ENCODE measurements at regions not wholly inside any gene's neighbourhood (a gene's known extent, or its start where the extent isn't known, plus 50 kb on each side); places are given as distances from the start of the nearest gene placed in this dataset.
"Not testable (repeated sequence)": the region's sequence is repeated elsewhere in the genome, so short reads cannot be mapped to it uniquely, and the experiment has no call there.

DNA sequence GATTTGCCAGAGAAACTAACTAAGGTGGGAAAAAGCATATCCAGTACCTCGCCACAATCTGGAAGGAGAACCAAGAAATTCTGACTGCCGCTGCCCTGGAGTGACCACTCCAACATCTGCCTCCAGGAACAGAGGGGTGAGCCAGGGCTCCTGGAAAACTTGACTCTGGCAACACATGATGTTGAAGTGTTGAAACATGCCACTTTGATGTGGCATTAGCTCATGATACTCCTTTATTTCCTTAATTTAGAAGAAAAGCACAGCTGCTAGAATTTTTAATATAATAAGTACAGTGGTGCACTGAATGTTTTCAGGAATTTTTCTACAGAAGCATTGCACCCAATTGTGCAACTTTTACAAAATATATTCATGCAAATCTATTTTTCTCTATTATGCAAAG, 109.9 kb upstream of the BCL6 start:
- no peak for DNase-seq

DNA sequence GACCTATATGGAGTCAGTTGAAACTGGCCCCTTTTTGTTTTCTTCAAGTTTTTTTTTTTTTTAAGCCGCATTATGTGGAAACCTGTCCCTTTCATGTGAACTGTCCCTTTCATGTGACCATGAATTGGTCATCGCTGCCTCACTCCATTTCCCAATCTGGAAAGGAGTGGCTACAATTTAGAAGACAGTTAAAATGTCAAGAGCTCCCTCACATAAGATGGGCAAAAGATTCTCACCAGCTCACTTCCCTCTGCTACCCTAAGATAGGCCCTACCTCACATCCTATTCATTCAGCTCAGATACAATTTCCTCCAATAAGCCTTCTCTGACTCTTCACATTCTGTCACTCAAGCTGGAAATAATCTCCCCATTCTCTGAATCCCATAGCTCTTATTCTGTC, 111.3 kb upstream of the BCL6 start:
- DNase-seq, result peak; percentile 25

DNA sequence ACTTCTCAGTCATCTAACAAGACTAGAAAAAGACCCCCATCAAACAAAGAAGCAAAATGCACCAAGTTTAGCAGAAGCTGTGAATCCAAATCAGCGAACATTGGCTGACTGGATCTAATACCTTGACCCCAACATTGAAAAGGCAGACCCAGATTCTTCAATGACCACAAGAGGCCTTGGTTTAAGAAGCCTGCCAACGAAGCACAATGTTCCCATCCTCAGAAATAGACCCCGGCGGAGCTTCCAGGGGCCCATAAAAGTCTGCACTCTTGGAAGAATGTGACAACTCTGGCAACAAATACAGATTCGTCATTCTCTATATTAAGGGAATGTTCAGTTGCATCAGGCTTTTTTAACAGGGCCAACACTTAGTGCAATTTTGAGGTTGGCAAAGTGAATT, 112.8 kb upstream of the BCL6 start:
- no peak for DNase-seq

DNA sequence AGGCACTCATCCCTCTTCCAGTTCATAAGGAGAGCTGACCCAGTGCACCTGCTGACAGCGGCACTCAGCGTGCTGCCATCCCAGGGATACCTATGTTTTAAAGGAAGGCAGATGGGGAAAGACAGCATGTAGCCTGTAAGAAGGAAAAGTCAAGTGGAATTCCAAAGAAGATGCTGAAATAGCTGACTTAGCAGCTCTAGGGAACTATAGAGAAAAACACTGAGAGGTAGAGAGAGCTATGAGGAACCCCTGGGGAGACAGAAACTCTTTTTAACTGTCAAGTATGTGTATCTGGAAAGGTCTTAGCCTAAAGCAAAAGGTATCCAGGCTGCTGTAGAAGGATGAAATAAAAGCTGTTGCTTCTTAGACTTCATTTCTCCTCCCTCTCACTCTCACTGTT, 113.4 kb upstream of the BCL6 start:
- no peak for DNase-seq

DNA sequence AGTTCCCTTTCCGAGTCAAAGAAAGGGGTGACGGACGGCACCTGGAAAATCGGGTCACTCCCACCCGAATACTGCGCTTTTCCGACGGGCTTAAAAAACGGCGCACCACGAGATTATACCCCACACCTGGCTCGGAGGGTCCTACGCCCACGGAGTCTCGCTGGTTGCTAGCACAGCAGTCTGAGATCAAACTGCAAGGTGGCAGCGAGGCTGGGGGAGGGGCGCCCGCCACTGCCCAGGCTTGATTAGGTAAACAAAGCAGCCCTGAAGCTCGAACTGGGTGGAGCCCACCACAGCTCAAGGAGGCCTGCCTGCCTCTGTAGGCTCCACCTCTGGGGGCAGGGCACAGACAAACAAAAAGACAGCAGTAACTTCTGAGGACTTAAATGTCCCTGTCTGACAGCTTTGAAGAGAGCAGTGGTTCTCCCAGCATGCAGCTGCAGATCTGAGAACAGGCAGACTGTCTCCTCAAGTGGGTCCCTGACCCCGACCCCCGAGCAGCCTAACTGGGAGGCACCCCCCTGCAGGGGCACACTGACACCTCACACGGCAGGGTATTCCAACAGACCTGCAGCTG, 117.5 kb upstream of the BCL6 start:
- DNase-seq, result not testable (repeated sequence)

DNA sequence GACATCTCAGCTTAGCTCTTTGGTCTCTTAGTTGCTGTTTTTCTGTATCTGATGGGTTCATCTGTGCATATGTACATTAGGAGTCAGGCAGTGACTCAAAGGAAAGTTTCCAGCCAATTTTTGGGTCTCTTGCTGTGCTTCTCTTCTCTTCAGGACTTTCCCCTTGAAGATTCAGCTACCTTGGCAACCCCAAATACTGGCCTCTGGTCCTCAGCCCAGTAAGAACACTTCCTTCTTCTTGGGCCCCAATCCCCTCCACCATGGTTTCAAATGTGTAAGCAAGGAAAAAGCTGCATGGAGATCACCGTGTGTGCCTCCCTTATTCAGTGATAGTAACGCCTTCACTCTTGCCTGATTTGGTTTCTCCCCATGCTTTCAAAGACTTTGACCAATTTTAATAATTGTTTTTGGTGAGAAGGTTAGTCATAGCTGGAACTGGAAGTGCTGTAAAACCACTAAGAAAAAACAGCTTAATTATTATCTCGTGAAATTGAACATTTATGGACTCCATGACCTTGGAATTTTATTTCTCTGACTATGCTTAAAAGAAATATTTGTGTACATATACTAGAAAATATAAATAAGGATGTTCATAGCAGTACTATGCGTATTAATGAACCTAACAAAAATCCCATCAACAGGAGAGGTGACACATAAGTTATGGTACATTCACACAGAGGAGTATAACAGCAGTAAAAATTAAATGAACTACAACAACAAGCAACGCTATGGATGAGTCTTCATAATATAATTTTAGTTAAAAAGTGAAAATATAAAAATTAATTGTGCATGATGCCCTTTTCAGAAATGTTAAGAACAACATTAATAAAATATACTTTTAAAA, 125.3 kb upstream of the BCL6 start:
- DNase-seq, result no peak

DNA sequence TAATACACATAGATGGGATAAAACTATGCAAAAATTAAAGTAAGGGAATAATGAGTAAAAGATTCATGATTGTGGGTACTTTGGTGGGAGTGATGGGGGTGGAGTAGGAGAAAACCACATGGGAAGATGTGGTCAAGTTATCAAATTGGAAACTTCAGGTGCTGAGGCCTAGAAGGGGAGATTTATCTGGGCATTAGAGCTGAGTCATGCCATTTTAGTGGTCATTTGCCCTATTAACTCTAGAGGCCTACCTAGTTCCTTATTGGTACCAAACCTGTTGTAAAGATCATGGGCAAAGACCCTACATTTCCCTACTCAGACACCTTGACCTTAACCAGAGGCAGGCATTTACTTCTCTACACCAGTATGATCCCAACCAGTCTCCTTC, 125.9 kb upstream of the BCL6 start:
- no peak for DNase-seq

DNA sequence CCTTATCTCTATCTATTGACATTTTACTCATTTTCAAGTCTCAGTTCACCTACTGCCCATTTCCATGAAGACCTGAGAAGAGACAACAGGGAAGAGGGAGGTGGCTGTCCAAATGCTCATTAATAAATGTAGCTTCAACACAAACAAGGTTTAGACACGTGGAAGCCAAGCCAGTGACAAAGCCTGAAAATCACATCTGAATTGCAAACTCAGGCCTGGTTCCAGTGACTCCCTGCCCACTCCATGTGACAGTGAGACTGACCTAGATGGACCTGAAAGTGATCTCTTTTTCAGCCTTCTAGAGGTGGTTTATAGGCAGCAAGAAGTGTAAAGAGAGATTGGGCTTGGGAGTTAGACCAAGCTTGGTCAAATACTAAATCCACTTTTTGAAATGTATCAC, 126.6 kb upstream of the BCL6 start:
- no peak for DNase-seq

DNA sequence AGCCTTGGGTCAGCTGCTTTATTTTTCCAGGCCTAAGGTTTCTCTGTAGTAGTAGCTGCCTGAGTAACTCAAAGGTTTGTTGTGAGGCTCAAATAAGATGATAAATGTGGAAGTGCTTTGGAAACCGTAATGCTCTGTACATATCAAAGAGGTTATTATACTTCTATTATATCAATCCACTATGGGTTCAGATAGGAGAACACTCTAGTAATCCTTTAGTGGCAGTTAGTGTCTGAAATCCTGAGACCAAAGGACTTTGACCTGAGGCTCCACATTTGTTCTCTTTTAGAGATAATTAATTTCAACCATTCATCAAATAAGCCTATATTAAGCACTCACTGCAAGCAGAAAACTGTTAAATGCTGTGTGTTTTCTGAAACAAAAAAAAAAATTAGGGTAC, 128.6 kb upstream of the BCL6 start:
- DNase-seq, result no peak

DNA sequence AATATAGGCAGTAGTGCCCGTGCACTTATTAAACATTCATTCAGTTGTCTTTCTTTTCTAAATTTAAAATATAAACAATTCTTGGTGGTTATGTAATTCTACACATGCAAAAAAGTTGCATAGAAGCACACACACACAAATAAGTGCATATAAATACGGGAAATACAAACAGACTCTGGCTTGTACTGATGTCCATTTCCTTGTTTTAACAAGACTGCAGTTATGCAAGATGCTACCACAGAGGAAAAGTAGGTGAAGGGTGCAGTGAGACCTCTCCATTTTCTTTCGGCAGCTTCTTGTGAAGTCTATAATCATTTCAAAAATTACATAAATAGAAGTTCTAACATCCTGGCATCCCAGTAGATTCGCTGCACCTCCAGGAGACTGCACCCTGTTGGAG, 130.6 kb upstream of the BCL6 start:
- no peak for DNase-seq

DNA sequence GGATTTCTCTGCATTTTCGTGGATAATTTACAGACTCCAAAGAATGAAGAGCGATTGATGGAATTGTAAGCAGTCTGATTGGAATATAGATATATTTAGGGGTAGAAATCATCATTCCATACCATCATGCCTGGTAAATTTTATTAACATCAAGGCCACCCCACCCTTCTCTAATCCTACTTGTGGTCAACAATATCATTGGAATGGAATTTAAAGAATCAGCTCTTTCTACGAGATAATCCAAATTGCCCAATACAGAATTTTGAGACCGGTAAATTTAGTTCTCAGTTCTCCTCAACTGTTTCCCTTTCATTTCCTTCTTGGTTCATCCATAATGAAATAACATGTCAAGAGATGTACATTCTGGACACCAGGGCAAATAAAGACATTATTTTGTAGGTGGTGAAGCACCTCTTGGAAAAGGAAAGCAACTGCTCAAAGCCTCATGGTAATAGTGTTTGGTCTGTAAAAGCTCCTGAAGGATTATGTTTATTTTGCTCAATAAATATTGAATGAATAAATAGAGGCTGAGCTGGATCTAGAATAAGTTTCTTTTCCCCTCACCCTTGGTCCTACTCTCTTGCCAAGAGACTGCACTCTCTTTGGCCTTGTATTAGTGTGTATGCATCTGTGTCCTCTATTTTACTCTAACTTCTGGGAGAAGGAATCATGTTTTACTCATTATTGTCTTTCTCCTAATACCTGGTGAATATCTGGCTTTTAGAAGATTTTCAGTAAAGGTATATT, 133.7 kb upstream of the BCL6 start:
- no peak for DNase-seq

DNA sequence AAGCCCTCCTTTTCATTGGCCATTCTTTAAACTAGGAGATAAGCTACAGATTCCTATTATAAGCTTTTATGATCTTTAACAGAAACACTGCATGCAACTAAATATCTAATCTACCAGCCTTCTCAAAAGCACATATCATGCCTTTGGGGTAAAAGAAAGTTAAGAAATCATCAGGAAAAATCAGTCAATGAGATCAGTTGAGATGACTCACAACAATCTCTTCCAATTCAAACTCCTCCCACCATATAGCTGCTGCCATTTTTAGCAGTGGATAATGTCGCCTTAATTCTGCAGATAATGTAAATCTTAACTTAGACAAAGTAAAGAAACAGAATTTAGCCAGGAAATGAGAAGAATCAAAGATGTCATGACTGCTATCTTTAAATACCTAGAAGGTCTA, 135.2 kb upstream of the BCL6 start:
- DNase-seq, result no peak

DNA sequence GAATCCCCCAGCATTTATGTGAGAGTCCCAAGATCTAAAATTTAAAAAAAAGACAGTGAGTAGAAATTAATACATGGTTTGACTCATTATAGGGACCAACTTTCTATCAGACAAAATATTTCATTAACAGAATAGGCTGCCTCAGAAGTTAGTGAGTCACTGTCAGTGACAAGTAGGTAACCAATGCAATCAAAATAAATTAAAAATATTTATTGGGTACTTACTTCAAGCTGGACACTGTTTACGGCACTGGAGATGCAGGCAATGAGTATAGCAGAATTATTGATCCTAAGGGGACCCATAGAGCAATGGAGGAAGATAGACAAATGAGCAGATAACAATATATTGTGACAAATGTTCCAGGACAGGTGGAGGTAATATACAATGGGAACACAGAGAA, 135.6 kb upstream of the BCL6 start:
- no peak for DNase-seq

DNA sequence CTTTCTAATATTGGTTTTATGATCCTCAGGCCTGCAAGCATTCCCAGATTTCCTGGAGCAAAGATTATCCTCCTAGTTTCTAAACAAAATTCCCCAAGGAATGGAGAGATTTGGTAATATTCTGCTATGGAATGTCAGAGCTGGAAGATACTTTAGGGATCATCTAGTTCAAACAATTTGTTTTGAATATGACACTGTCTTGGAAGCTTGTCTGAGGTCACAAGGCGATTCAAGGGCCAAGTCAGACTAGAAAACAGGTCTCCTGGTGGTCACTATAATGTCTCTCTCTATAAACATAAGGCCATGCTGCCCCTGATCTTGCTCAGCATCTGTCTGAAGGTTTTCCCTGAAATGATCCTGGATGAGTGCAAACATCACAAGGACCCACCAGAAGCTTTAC, 143.4 kb upstream of the BCL6 start:
- DNase-seq, result no peak

DNA sequence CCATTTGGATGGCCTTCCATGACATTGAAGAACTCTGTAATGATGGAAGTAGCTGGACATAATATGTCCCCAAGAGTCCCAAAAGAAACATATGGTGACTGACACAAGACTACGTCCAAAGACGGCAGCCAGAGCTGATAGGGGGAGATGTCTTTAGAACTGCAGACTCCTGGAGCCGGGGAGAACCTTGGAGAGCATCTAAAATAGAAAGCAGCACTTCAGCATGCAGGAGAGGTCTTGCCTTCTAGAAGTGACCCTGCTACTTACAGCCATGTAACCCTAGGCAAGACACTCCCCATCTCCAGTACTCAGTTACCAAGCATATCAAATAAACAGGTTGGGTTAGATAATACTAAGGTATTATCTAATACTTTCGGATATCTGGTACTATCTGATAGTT, 143.8 kb upstream of the BCL6 start:
- DNase-seq, result no peak

DNA sequence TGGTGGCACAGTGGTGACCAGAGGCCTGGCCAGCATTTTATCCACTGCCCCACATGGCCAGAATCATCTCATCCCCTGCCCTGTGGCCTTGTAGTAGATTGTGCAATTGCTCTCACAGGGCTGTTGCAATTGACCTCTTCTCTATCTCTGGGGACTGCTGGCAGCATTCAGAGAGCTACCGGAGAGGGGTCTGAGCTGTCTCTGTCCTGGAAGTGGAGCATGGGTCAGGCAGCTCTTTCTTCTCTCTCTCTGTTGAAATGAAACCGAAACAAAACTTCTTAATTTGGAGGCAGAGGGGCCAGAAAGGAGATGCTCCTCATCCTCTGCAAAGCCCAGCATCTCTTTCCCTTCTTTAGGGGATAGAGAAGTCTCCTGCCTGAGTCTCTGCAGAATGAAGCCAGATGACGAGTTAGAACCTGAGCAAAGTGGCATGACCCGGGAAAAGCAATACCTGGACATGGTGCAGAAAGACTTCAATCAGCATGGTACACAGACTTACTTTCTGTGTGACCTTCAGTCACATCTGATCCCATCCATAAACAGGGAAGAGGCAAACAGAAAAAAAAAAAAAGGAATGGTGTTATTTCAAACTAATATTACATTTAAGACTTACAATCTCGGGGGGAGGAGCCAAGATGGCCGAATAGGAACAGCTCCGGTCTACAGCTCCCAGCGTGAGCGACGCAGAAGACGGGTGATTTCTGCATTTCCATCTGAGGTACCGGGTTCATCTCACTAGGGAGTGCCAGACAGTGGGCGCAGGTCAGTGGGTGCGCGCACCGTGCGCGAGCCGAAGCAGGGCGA, 144.5 kb upstream of the BCL6 start:
- DNase-seq, result no peak

DNA sequence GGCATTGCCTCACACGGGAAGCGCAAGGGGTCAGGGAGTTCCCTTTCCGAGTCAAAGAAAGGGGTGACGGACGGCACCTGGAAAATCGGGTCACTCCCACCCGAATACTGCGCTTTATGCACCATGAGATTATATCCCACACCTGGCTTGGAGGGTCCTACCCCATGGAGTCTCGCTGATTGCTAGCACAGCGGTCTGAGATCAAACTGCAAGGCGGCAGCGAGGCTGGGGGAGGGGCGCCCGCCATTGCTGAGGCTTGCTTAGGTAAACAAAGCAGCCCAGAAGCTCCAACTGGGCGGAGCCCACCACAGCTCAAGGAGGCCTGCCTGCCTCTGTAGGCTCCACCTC, 145.1 kb upstream of the BCL6 start:
- not testable (repeated sequence) for DNase-seq

DNA sequence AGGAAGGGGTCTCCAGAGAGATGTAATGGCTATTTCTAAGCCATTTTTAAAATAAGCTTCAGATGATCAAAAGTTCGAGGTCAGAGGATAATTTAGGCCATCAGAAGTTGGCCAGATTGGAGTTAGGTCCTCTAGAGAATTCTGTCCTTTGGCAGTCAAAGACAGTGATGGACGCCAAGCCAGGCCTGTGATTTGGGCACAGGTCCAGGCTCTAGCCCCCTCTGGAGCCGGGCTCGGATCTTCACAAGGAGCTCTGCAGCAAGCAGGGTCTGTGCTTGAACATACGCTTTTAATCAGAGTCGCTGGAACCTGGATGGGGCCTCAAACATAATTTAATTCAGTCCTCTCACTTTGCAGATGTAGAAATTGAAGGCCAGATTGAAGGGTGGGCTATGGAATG, 151.4 kb upstream of the BCL6 start:
- no peak for DNase-seq

DNA sequence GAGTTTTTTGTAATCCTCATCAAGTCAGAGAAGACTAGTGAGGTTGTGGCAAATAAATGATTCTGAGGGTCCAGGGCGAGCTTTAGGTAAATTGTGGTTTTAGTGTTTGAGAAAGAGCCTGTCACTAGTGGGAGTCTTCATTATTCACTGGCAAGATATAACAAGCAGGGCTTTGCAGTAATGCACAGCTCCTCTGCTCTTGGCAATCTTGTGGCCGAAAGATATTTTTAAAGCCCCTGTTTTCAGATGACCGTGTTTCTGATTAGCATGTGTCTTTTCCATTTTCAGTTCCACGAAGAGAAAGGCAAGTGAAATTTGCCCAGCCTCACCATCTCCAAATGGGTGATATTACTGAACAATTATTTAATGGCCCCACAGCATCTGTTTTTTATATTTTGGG, 154.0 kb upstream of the BCL6 start:
- DNase-seq, result no peak

DNA sequence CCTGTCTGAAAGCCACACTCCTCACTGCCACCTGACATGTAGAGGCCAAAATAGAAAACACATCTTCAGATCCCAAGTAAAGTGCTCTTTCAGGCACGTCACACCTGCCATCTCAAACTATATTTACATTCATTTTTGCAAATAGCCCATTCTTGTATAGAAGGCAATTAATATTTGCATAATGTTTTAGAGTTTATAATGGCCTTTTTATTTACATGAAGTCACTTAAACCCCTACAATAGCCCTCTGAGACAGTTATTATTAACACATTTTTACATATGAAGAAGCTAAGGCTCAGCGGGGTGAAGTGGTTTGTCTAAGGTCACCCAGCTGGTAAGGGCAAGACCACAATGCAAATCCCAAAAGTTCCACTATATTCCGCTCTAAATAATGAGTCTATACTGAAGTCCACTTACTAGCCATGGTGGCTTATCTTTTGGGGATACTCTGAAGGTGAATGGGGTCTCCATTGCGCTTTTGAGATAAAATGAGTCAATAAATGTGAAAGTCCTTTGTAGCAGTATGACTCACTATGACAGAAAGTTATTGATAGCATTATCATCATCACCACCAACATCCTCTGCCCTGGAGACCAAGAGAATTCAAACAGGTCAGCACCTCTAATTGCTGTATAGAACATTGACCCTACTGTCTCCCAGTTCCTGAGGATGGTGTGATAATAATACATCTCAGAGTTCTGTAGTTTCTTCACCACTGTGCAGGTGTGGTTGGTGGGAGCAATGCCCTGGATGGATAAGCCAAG, 155.9 kb upstream of the BCL6 start:
- no peak for DNase-seq

DNA sequence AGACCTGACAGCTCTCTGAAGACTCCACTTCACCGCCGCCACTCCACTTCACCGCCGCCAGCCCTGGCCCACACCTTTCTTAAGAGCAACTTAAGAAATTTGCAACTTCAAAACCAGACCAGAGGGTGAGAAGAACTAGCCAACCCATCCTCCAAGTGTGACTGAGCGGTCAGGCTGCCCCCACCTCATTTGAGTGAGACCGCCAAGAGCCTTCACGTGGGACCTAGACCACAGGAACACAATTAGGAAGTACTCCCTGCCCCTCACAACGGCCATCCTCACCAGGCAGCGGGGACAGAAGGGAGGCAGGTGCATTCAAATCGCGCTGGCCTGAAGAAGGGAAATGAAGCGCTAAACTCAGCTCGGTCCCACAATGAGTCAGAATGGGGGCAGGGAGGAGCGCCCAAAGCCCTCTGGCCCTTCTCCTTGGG, 156.8 kb upstream of the BCL6 start:
- no peak for DNase-seq

DNA sequence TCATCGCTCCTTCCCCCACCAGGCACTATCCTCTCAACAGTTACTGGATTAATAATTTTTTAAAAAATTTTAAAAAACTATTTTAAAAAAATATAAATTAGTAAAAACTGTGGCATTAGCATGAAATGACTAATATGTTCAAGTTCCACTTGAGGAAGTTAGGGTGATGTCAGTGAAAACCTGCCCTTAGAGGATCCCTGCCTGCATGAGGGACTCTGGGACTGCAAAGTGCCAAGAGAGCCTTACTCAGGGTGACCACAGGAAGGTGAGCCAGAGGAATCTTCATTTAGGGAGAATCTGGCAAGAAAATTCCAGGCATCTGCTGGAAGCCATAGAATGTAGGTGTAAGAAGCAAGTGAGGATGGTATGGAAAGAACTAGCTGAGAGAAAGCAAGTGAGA, 157.7 kb upstream of the BCL6 start:
- DNase-seq, result no peak

DNA sequence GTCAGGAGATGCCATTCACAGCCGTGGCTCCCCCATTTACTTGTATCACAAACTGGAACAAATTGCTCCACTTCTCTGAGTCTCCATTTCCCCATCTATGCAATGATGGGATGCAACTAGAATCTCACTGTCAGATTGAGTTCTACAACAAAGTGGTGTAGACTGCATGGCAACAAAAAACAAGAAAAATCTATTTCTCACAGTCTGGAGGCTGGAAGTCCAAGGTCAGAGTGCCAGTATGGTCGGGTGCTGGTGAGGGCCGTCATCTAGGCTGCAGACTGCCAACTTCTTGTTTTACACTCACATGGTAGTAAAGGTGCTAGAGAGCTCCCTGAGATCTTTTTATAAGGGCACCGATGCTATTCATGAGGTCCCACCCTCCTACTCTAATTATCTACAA, 158.4 kb upstream of the BCL6 start:
- DNase-seq, result no peak

Measured in NCI-H82 (cell line).